HepG2 (cell line): ENCODE measurements at regions not wholly inside any gene's neighbourhood (a gene's known extent, or its start where the extent isn't known, plus 50 kb on each side); places are given as distances from the start of the nearest gene placed in this dataset.

ENCODE experiments used
- ATAC-seq: fragments of 200-7000 bp; cut with Tn5 transposase; 3 replicates; pipeline ENCODE4 v1.9.1; 2020; ENCODE audit warnings: mild to moderate bottlenecking, moderate library complexity
- BruUV-seq: library from RNA; stranded (reverse); fragments of 400-500 nt; replicated peaks from 2 replicates; lab custom pipeline; 2021; lab: Mats Ljungman, UMichigan
- CTCF ChIA-PET: fragments of 300-600 bp; formaldehyde crosslinking; extraction: SDS; loops from one replicate; lab custom pipeline; 2021; ENCODE audit warnings: low total read pairs, inconsistent platforms, low intra/inter-chr PET ratio; lab: Yijun Ruan, JAX
- POLR2A ChIA-PET: fragments of 350-600 bp; sonication (Branson Sonifier 250); formaldehyde crosslinking; loops from one replicate; lab custom pipeline; 2020; ENCODE audit warnings: antibody characterized with exemption, inconsistent platforms; lab: Yijun Ruan, JAX
- DNase-seq: peaks from one replicate; pipeline ENCODE4 v3.0.0-alpha.2; 2015; ENCODE audit warnings: low spot score
- FAIRE-seq: peaks from 3 replicates; lab custom pipeline; 2011; peaks lifted over from hg19 to GRCh38; lab: Jason Lieb, UNC
- H2AFZ ChIP-seq: one replicate; pipeline ENCODE4 v1.6.1; 2011; ENCODE audit warnings: low read length, inconsistent platforms
- H3K27ac ChIP-seq: fragments of 300-600 bp; 3 replicates; pipeline ENCODE4 v1.8.0; 2011; ENCODE audit warnings: mixed run types, mild to moderate bottlenecking, mixed read lengths, low read length, inconsistent platforms; ENCODE audit not compliant: insufficient read depth; ENCODE audit errors: extremely low read length
- H3K27me3 ChIP-seq, 2 experiments: fragments of 200-600 bp in 1 of 2; 2 replicates in 1 of 2; 3 replicates in 1 of 2; pipeline versions ENCODE4 v1.6.0 to v1.8.0; 2011; ENCODE audit warnings: low read length in 2 of 2, mild to moderate bottlenecking in 2 of 2, moderate library complexity in 2 of 2, inconsistent platforms in 1 of 2; ENCODE audit not compliant: insufficient read depth in 2 of 2, control insufficient read depth in 1 of 2
- H3K36me3 ChIP-seq, 2 experiments: fragments of 200-600 bp in 1 of 2; replicated peaks in 1 of 2; 2 replicates in 1 of 2; 3 replicates in 1 of 2; pipeline versions ENCODE4 v1.5.1 to v1.8.0; 2011; ENCODE audit warnings: low read length in 2 of 2, inconsistent platforms in 1 of 2; ENCODE audit not compliant: insufficient read depth in 2 of 2, control insufficient read depth in 1 of 2
- H3K4me1 ChIP-seq: 2 replicates; pipeline ENCODE4 v1.5.1; 2012; ENCODE audit warnings: low read length, inconsistent platforms; ENCODE audit not compliant: insufficient read depth
- H3K4me2 ChIP-seq: 2 replicates; pipeline ENCODE4 v1.6.0; 2011; ENCODE audit warnings: low read depth, low read length, inconsistent platforms
- H3K4me3 ChIP-seq, 3 experiments: fragments of 200-600 bp in 1 of 3; sonication (generic), shearing (Covaris generic) in 1 of 3; replicated peaks in 1 of 3; 2 replicates each; pipeline ENCODE4 v1.5.1; 2011 to 2016; ENCODE audit warnings: low read length in 3 of 3, inconsistent platforms in 2 of 3, low read depth in 2 of 3, mild to moderate bottlenecking in 2 of 3, control low read depth in 1 of 3, mixed read lengths in 1 of 3; ENCODE audit not compliant: insufficient read depth in 1 of 3
- H3K79me2 ChIP-seq: one replicate; pipeline ENCODE4 v1.6.1; 2011; ENCODE audit warnings: low read length, inconsistent platforms; ENCODE audit not compliant: insufficient read depth
- H3K9ac ChIP-seq: 2 replicates; pipeline ENCODE4 v1.6.0; 2011; ENCODE audit warnings: mild to moderate bottlenecking, low read depth, low read length, inconsistent platforms; ENCODE audit not compliant: insufficient read depth
- H3K9me3 ChIP-seq: 2 replicates; pipeline ENCODE4 v1.5.1; 2012; ENCODE audit warnings: mild to moderate bottlenecking, low read length
- H4K20me1 ChIP-seq: 2 replicates; pipeline ENCODE4 v1.6.0; 2011; ENCODE audit warnings: inconsistent platforms, mild to moderate bottlenecking, low read length, moderate library complexity; ENCODE audit not compliant: insufficient read depth
- FLYWCH1 ChIP-seq: sonication (generic); formaldehyde crosslinking; IDR thresholded peaks from 2 replicates; pipeline ENCODE4 v1.8.1; 2023; ENCODE audit warnings: mild to moderate bottlenecking, missing genetic modification reagents
- HOXD1 ChIP-seq: sonication (generic); formaldehyde crosslinking; IDR thresholded peaks from 2 replicates; pipeline ENCODE4 v1.5.0; 2020; ENCODE audit warnings: missing genetic modification reagents
- KDM4B ChIP-seq: sonication (generic); formaldehyde crosslinking; IDR thresholded peaks from 2 replicates; pipeline ENCODE4 v1.4.0; 2020; ENCODE audit warnings: missing genetic modification reagents
- MTF1 ChIP-seq: sonication (generic); formaldehyde crosslinking; IDR thresholded peaks from 2 replicates; pipeline ENCODE4 v1.5.0; 2020; ENCODE audit warnings: missing genetic modification reagents
- NR3C1 ChIP-seq: sonication (generic); formaldehyde crosslinking; IDR thresholded peaks from 2 replicates; pipeline ENCODE4 v1.4.0; 2020; ENCODE audit warnings: missing genetic modification reagents
- PAF1 ChIP-seq: IDR thresholded peaks from 2 replicates; pipeline ENCODE4 v1.6.1; 2016; ENCODE audit warnings: missing genetic modification reagents, missing compliant biosample characterization
- RXRB ChIP-seq: IDR thresholded peaks from 2 replicates; pipeline ENCODE4 v1.6.1; 2016; ENCODE audit warnings: borderline replicate concordance, missing genetic modification reagents, missing compliant biosample characterization
- TCF12 ChIP-seq, 2 experiments: fragments of 450-650 bp in 1 of 2; sonication (generic) in 1 of 2; formaldehyde crosslinking in 1 of 2; IDR thresholded peaks; 2 replicates each; pipeline versions ENCODE4 v1.6.1 to v1.8.0; 2017 to 2022; ENCODE audit warnings: antibody characterized with exemption in 1 of 2, mild to moderate bottlenecking in 1 of 2, missing genetic modification reagents in 1 of 2, moderate library complexity in 1 of 2
- ZBTB21 ChIP-seq: sonication (generic); formaldehyde crosslinking; IDR thresholded peaks from 2 replicates; pipeline ENCODE4 v1.4.0; 2020; ENCODE audit warnings: missing genetic modification reagents
- ZKSCAN1 ChIP-seq: fragments of 150-350 bp; IDR thresholded peaks from 2 replicates; pipeline ENCODE4 v1.6.1; 2014; ENCODE audit warnings: low read length
- ZNF160 ChIP-seq: sonication (generic); formaldehyde crosslinking; IDR thresholded peaks from 2 replicates; pipeline ENCODE4 v1.8.0; 2022; ENCODE audit warnings: mild to moderate bottlenecking, inconsistent platforms, missing genetic modification reagents
- ZNF256 ChIP-seq: sonication (generic); formaldehyde crosslinking; conservative IDR thresholded peaks from 2 replicates; pipeline ENCODE4 v1.4.0; 2020; ENCODE audit warnings: missing genetic modification reagents
- ZNF263 ChIP-seq: sonication (generic); formaldehyde crosslinking; IDR thresholded peaks from 2 replicates; pipeline ENCODE4 v1.4.0; 2020; ENCODE audit warnings: missing genetic modification reagents
- ZNF333 ChIP-seq: sonication (generic); formaldehyde crosslinking; IDR thresholded peaks from 2 replicates; pipeline ENCODE4 v1.4.0; 2020; ENCODE audit warnings: mild to moderate bottlenecking, missing genetic modification reagents, borderline replicate concordance
- ZNF503 ChIP-seq: sonication (generic); formaldehyde crosslinking; IDR thresholded peaks from 2 replicates; pipeline ENCODE4 v1.4.0; 2020; ENCODE audit warnings: missing genetic modification reagents
- ZNF577 ChIP-seq: sonication (generic); formaldehyde crosslinking; IDR thresholded peaks from 2 replicates; pipeline ENCODE4 v1.4.0; 2020; ENCODE audit warnings: mild to moderate bottlenecking, low read depth, missing genetic modification reagents, borderline replicate concordance
- ZSCAN20 ChIP-seq: sonication (generic); formaldehyde crosslinking; IDR thresholded peaks from 2 replicates; pipeline ENCODE4 v1.4.0; 2020; ENCODE audit warnings: missing genetic modification reagents, mild to moderate bottlenecking, borderline replicate concordance
- WGBS: methylation state at CpG from one replicate; pipeline ENCODE4 v1.1.6; 2017; ENCODE audit warnings: low lambda C conversion rate; 5-methylcytosine and 5-hydroxymethylcytosine counted together
- in situ Hi-C: cut with HindIII; loops from 2 replicates; pipeline ENCODE4 v1.10.0; 2017; ENCODE audit warnings: low pct_unique_long_range_greater_than_20kb; ENCODE audit not compliant: extremely low pct_ligation_motif_present
- intact Hi-C: fragments of 100-400 bp; cut with micrococcal nuclease; formaldehyde crosslinking; loops from one replicate; pipeline ENCODE4 v1.10.0; 2022; ENCODE audit not compliant: unreplicated experiment

GRCh38 chr2:52779446-52779845 lies 988.2 kb upstream of the CHAC2 start (continued):
- TF ChIP-seq ZNF503 (CRISPR knock-in tag): no peak
- TF ChIP-seq NR3C1 (CRISPR knock-in tag): no peak
- TF ChIP-seq PAF1 (CRISPR knock-in tag): no peak
- TF ChIP-seq ZKSCAN1: no peak
- no peak for TF ChIP-seq HOXD1 (CRISPR knock-in tag)
- no peak for TF ChIP-seq ZNF263 (CRISPR knock-in tag)
- TF ChIP-seq RXRB: no peak
- no peak for TF ChIP-seq TCF12 (IDR thresholded peaks at IDR 0.05)
- no peak for TF ChIP-seq TCF12 (CRISPR knock-in tag; IDR thresholded peaks at IDR 0.05)
- TF ChIP-seq ZSCAN20 (CRISPR knock-in tag): no peak
- no peak for TF ChIP-seq ZNF577 (CRISPR knock-in tag)
- TF ChIP-seq ZBTB21 (CRISPR knock-in tag): no peak
- no peak for TF ChIP-seq ZNF160
- no peak for TF ChIP-seq FLYWCH1 (CRISPR knock-in tag)
- no peak for TF ChIP-seq ZNF256 (CRISPR knock-in tag)

- Histone ChIP-seq H3K36me3 (no peaks in the 10 kb centered on the region), H3K27ac (no peak overlapping the region), H3K79me2 (no peaks in the 10 kb centered on the region), H3K4me3 (no peak overlapping the region), H2AFZ (no peak overlapping the region), H3K4me2 (no peak overlapping the region), H3K4me1 (no peaks in the 10 kb centered on the region), H3K9me3 (peaks cover 70% of the 10 kb centered on the region), H4K20me1 (no peaks in the 10 kb centered on the region), H3K9ac (no peak overlapping the region), H3K27me3 (no peaks in the 10 kb centered on the region)
- no peak for TF ChIP-seq MTF1 (CRISPR knock-in tag)
- TF ChIP-seq ZNF333: no peak
- TF ChIP-seq KDM4B (CRISPR knock-in tag): no peak
- ATAC-seq (no peak), DNase-seq (no peak), FAIRE-seq (no peak)
- in situ Hi-C loops: no loop called here
- CTCF ChIA-PET: no interaction called here
- POLR2A ChIA-PET: no interaction called here
- intact Hi-C loops: no loop called here
- no TSS peak for BruUV-seq
- whole genome bisulfite sequencing: 0% methylated on average over 1 of the region's 1 CpG
Measured at GRCh38 chr2:52776571-52776970, 991.0 kb upstream of the CHAC2 start.
